ENCODE measurements at regions not wholly inside any gene's neighbourhood (a gene's known extent, or its start where the extent isn't known, plus 50 kb on each side); places are given as distances from the start of the nearest gene placed in this dataset.
A peak's percentile ranks its signal among the peaks of the same experiment; 100 is the strongest.
"Not testable (repeated sequence)": the region's sequence is repeated elsewhere in the genome, so short reads cannot be mapped to it uniquely, and the experiment has no call there.

GRCh38 chr3:165716592-165716991 lies 120.6 kb downstream of the BCHE start:
- DNase-seq: no peak

- peak; percentile 42 for DNase-seq
Measured at GRCh38 chr3:165713479-165713878, 123.7 kb downstream of the BCHE start.

DNA sequence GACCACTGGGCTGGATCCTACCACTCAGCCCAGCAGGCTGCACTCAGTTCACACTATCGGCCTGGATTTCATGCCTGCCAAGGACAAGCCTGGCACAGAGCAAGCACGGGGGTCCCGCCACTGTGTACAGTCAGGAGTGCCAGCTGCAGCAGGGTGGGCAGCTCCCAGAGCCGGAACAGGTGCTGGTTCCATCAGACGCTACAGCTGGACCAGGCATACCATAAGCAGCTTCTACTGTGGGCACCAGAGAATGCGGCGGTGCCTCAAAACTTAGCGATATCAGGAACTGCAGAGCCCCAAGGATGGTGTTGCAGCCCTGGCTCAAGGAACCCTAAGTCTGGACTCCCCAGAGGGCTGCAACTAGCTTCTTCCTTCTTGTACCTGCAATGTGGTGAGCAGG lies 124.8 kb downstream of the BCHE start:
- no peak for DNase-seq

GRCh38 chr3:165697910-165698309 lies 139.3 kb downstream of the BCHE start:
- DNase-seq: no peak

DNA sequence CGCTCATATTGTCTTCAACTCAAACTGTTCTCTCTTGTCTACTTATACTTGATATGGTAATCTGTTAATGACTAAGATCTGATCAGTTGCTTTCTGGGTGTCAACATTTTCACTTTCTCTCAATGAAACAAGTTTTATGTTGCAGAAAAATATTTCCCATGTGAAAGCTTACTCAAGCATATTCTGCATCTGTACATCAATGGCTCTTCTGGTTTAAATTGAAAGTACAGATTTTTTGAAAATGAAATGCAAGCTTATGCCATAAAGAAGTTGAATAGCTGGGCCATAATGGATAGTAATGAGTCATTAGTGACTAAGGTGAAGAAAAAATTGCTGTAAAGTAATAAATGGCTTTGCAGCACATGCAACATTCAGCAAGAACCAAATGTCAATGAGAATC lies 140.7 kb downstream of the BCHE start:
- no peak for DNase-seq

GRCh38 chr3:165683947-165684346 lies 153.3 kb downstream of the BCHE start:
- no peak for DNase-seq

DNA sequence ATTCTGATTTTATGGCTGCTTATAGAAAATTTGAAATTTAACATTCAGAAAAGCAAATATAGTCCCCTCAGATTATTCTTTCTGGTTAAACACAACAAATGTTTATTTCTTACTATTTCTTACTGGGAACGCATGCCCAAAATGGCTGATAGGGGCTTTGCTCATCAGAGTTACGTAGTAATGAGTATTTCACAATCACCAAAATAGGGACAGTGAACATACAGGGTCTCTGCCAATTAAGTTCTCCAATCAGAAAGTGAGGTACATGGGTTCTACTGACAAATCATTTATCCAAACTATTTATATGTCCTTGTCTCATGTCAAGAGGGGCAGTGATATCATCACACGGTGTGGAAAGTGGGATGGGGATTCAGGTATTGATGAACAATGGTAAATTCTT lies 154.5 kb downstream of the BCHE start:
- no peak for DNase-seq

GRCh38 chr3:165669967-165670366 lies 167.3 kb downstream of the BCHE start:
- DNase-seq: no peak

DNA sequence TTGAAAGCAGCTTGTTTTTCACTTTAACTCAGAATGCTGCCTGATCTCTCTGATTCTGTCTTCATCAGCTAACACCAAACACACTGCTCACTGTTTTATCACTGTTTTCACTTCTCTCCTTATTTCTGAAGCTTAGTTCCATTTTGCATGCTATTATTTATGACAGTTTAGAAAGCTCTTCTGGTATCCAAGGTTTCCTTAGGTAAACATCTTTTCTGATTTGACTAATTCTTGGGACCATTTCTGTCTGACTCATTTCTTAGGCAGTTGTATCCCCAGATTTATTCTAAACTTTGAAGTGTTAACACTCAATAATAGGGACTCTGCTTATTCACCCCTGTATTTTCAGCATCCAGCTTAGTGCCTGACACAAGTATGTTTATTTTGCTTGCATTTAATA lies 167.7 kb downstream of the BCHE start:
- DNase-seq: no peak

- no peak for DNase-seq
Measured at GRCh38 chr3:165667676-165668075, 169.5 kb downstream of the BCHE start.

DNA sequence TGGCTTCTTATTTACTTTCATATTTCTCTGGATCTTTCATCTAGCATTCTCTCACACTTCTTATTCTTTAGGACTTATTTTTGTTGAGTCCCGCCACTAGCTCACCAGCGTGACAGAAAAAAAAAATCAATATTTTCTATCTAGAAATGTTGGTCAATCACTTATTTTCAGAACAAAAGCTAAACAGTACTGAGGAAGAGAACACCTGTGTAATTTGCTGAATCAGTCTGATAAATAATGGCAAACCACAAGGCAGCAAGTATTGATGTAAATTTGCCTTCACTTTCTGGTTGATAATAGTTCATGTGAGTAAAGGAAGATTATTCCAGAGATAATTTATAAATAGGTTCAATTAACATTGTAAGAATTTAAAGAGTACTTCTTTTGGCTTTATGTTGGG lies 179.2 kb downstream of the BCHE start:
- DNase-seq: no peak

- DNase-seq: no peak
Measured at GRCh38 chr3:165653130-165653778, 184.0 kb downstream of the BCHE start.

DNA sequence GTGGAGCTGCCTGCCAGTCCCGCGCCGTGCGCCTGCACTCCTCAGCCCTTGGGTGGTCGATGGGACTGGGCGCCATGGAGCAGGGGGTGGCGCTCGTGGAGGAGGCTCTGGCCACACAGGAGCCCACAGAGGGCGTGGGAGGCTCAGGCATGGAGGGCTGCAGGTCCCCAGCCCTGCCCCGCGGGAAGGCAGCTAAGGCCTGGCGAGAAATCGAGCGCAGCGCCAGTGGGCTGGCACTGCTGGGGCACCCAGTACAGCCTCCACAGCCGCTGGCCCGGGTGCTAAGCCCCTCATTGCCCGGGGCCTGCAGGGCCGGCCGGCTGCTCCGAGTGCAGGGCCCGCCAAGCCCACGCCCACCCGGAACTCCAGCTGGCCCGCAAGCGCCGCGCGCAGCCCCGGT lies 187.9 kb downstream of the BCHE start:
- DNase-seq: not testable (repeated sequence)

GRCh38 chr3:165645191-165645590 lies 192.0 kb downstream of the BCHE start:
- DNase-seq: no peak

DNA sequence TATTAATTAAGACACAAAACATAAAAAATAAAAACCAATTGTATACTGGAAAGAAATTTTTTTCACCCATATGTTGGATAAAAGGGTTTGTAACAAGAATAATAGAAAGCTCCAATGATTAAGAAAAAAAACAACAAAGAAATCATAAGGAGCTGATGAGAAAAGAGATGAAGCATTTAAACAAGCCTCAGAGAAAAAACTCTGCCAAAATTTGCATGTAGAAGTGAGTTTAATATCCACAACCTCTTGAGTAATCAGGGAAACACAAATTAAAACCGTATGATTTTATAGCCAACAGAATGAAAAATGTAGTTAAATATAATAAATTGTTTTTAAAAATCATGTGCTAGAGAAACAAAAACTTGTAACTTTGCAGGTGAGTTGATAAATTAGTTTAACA lies 192.9 kb downstream of the BCHE start:
- DNase-seq: no peak

- DNase-seq: no peak
Measured at GRCh38 chr3:165643425-165643824, 193.8 kb downstream of the BCHE start.

GRCh38 chr3:165642761-165643420 lies 194.3 kb downstream of the BCHE start:
- no peak for DNase-seq

DNA sequence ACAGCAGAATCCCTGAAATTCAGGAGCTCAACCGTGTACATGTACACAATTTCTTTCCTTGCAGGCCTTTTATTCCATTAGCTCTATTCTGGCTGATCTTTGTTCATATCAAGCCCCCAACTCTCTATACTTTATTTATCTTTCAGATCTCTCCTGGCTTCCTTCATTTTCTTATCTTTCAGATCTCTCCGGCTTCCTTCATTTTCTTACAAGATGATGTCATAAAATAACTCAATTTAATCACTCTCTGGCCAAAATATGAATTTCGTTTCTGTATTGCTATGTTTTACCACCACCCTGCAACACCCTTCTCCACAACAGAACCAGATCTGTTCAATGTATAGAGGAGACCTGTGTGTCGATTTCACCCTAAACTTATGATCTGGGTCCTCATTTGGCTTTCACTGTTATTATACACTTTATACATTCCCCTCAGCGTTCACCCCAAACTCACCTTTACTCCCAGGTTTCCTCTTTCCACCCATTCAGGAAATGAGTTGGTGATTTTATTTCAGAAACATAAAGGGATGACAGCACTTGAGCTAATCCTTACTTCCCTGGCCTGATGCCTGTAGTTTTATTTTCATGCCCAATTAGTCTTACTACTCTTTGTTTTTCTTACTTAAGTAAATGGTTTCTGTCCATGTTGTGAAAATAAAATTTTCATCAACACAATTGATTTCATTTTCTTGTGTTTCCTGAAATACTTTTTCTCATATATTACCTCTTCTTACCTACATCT lies 195.5 kb downstream of the BCHE start:
- DNase-seq: no peak

GRCh38 chr3:165640970-165641369 lies 196.3 kb downstream of the BCHE start:
- DNase-seq: no peak

DNA sequence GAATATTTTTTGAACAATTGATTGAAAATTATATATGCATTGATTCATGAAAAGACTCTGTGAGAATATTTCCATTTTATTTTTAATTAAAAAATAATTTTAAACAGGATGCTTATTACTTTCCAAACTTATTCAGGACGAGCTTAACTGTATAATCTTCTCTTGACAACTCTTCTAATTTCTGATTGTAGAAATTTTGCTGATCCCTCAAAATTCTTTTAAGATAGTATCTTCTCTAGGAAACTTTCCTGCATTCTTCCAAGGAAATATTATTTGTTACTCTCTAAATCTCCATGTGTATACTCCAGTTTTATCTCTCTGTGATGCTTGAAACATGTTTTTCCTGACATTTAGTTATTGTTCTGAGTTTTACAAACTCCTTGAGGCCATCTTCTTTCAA lies 197.2 kb downstream of the BCHE start:
- DNase-seq: no peak

- DNase-seq: no peak
Measured at GRCh38 chr3:165638034-165638433, 199.2 kb downstream of the BCHE start.

- no peak for DNase-seq
Measured at GRCh38 chr3:165636684-165637015, 200.6 kb downstream of the BCHE start.

DNA sequence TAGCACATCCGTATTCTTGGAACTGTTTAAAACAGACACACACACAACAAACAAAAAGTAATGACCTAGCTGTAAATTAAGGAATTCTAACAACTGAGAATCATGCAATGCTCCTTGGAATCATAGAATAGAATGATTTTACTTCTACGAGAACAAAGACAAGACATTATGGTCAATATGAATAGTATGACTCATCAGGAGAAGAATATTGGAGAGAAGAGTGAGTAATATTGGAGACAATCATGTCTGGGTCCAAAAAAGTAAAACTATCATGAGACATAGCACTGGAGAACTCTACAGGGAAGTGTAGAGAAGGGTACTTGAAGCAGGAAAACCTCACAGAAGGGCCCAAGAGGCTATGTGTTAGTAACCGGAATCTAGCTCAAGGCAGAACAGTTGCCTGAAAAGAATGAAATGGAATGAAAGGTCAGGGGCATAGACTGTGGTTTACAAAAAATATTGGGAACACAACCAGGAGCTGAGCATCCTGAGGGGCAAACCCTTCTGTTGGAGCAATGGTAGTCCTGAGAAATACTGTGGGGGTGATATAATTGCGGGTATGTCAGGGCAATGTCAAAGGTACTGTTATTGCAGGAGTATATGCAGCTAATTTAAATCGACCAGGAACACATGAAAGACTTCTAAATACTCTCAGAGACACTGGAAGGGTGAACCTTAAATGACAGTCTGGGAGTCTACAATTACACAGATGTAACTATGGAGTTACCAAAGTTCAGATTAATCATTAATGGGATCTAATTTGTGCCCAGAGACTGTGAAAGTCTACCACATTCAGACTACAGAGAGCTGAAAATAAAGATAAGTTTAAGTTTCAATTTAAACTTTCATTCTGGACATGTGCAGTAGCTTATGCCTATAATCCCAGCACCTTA lies 201.2 kb downstream of the BCHE start:
- DNase-seq: no peak

Measured in NCI-H510A (cell line).